Stimulated activated CD4-positive, alpha-beta T cell treated with anti-CD3 and anti-CD28 coated beads, Interleukin-12 subunit alpha, Interleukin-12 subunit beta, amount 100 ng/mL, for 24 hours (primary cell): ENCODE measurements at regions not wholly inside any gene's neighbourhood (a gene's known extent, or its start where the extent isn't known, plus 50 kb on each side); places are given as distances from the start of the nearest gene placed in this dataset.

Experiments
- DNase-seq, 2 experiments: peaks; one replicate each; pipeline ENCODE4 v3.0.0-alpha.2; 2020; ENCODE audit warnings: low read depth in 2 of 2

- DNase-seq: no peak
Observed at GRCh38 chr19:29096896-29097295, 116.1 kb downstream of the UQCRFS1 start.

GRCh38 chr19:29093553-29093908, 119.4 kb downstream of the UQCRFS1 start:
- no peak for DNase-seq

GRCh38 chr19:29092712-29093552, 120.0 kb downstream of the UQCRFS1 start:
- no peak for DNase-seq

- no peak for DNase-seq
Observed at GRCh38 chr19:29090783-29091526, 122.0 kb downstream of the UQCRFS1 start.

- DNase-seq: no peak
Observed at GRCh38 chr19:29089315-29089870, 123.6 kb downstream of the UQCRFS1 start.

DNA sequence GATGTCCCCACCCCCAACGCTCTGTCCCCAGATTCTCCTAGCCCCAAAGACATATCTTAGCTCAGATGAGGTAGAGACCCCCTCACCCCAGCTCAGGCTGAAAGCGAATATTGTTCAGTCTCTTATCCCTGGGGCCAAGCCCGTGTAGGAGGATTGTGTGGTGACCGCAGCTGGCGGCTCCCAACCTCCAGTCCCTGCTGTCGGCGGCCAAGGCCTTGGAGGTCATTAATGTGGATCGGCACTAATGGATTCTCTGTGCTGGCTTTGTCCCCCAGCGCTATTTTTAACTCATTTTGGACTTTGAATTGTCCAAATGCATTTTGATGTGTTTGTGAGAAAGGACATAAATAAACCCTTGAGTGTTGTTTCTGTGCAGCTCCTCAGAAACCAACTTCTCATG, 124.2 kb downstream of the UQCRFS1 start:
- no peak for DNase-seq

DNA sequence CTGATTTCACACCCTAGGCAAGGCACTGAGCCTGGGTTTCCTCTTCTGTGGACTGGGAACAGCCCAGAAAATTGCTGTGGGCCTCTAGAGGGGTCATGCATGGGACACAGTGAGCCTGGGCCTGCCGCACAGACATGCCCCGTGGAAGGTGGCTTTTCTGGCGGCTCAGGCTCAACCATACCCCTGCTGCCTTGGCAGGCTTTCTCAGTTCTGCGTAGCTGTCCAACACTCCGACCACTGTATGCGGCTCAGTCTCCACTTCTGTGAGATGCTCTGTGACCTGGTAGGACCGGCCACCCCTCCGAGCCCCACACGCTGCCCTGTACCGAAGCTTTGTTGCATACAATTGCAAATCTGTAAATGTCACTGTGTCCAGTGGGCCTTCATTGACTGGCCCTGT, 126.3 kb downstream of the UQCRFS1 start:
- DNase-seq: no peak

DNA sequence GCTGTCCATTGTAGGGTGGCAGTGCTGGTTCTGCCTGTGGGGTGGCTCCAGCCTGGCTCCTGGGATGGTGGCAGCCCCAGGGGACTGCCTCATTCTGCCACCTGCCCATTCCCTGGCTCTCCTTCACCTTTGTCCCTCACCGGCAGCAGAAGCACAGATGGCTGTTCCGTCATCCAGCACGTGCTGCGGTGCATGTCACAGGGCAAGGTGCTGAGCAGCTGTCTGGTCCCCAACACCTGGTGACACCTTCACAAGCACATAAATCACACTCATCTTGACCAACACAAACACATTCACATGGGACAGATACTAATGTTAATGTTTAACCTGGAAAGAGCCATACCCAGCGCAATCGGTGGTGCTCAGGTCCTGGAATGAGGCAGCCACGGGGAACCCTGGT, 126.8 kb downstream of the UQCRFS1 start:
- no peak for DNase-seq

- DNase-seq: no peak
Observed at GRCh38 chr19:29085630-29086029, 127.3 kb downstream of the UQCRFS1 start.

DNA sequence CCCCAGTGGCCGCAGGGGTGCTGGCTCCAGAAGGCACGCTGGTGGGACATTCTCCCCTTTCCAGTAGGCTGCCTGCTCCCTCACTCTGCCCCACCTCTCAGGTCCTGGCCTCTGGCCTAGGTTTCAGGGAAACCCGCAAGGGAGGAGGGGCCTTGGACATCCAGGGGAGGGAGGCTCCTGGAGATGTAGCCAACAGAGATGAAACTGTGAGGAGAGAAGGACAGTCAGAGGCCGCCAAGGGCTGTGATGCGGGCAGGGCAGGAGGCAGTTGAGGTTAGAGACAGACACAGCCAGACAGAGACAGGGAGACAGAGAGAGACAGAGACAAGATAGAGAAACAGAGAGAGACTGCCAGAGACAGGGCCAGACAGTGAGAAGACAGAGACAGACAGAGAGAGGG, 127.7 kb downstream of the UQCRFS1 start:
- DNase-seq: no peak

DNA sequence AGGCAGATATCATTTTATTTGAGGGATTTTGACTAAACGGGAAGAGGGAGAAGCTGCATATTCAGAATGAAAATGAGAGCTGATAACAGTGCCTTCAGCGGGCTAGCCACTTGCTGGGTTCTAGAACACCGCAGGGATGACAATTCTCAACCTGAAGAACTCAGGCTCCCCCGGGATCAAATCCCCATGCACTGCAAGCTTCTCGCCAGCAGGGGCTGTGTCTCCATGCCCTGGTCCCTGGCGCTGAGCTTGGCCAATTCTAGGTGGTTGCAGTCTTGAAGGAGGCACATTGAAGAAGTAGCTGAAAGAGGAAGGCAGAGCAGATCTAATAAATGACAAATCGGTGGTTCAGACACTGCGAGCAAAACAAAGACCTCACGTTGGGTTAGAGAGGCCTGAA, 128.7 kb downstream of the UQCRFS1 start:
- DNase-seq: no peak

- no peak for DNase-seq
Observed at GRCh38 chr19:29083863-29084262, 129.1 kb downstream of the UQCRFS1 start.

DNA sequence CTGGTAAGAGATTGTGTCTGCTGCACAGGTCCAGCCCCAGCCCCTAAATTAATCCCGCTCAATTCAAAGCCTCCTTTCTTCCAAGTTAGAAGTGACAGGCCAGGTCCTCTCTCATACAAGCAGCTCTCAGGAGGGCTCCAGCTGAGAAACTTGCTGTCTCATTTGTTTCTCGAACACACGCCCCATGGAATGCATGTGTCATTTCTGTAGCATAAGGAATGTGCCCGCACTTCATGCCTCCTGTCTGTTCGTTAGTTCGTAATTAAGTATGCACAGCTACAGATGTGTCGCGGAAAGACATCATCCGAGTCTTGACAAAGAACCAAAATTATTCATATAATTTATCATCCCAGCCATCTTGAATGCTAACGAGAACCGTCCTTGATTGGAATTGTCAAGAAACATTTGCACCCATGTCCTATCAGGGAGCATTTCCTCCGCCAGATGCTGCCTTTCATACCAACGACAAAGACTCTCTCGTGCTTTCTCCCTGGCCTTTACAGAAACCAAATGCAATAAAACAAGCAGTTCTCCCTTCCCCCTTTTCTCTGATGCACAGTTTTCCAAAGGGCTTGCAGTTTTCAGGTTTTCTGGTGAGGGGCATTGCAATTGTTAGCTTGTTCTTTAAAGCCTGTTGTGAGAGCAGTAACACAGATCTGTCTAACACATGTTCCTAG, 133.5 kb downstream of the UQCRFS1 start:
- no peak for DNase-seq

DNA sequence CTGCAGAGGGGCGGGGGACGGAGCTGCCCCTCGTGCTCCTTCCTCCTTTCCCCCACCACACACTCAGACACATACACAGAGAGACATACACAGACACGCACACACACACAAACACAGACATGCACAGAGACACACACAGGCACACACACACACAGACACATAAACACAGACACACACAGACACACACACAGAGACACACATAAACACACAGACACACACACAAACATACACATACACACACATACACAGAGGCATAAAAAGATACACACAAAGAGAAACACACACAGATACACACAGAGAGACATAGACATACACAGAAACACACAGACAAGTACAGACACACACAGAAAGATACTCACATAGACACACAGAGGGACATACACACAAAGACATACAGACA, 136.0 kb downstream of the UQCRFS1 start:
- no peak for DNase-seq

- no peak for DNase-seq
Observed at GRCh38 chr19:29076161-29076560, 136.8 kb downstream of the UQCRFS1 start.

GRCh38 chr19:29075149-29075548, 137.8 kb downstream of the UQCRFS1 start:
- no peak for DNase-seq

GRCh38 chr19:29074579-29074978, 138.4 kb downstream of the UQCRFS1 start:
- DNase-seq: no peak

GRCh38 chr19:29067831-29068230, 145.1 kb downstream of the UQCRFS1 start:
- no peak for DNase-seq

DNA sequence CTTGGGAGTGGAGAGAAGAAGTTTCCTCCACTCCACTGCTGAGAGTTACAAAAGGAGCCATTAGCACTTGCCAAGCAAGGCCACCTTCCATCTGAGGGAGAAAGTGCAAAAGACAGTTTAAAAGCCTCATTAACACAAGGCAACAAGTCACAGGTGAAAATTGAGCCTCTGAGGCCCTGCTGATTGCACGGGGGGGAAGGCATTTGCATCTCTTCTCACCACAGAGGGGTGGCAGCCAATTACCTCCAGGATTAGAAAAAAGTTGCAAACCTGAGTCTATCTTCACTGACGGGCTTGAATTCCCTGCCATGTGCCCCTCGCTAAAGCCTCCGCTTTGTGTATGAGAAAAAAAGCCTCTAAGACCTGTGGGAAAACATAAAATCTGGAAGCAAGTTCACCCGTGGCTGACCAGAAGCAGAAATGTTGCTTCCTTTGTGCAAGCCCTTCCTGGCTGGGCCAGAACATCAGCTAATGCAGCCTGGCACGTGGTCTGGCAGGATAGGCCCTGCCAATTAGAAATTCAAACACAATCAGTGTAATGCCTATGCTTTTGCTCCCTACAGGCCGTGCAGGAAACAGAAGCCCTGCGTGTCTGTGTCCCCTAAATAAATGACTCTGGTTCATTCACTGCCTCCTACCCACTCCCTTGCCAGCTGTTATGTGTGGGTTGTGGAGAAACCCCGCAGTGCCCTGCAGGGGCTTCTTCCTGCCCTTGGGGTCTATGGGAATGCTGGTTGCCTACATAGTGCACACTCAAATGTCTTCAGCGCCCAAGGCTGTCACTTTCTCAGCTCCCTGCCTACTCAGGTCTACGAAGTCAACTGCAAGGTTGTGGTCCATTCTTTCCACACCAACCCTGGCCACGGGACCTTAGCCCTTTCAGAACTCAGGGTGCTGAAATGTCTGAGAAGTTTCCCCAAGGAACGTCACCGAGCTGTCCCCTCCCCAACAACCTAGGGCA, 150.2 kb downstream of the UQCRFS1 start:
- DNase-seq: no peak

- DNase-seq: no peak
Observed at GRCh38 chr19:29060813-29061364, 152.1 kb downstream of the UQCRFS1 start.

DNA sequence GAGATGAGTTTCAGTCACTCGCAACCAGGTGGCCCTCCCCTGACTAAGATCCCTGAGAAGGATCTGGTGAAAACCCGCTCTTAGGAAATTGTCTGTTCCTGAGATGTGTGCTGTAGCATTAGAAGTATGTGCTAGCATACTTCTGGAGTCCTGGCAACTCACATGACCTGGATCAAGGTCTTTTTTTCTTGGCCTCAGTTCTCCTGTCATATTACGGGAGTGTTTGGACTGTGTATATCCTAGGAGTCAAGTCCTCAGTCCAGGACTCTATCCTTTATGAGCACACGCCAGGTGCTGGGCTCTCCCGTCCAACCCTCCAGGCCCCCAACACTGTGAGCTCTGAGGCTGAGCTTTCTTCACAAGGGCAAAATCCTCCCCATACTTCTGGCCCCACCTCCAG, 156.4 kb downstream of the UQCRFS1 start:
- DNase-seq: no peak
